ENCODE measurements at regions not wholly inside any gene's neighbourhood (a gene's known extent, or its start where the extent isn't known, plus 50 kb on each side); places are given as distances from the start of the nearest gene placed in this dataset.

- ATAC-seq, result no peak
- no peak overlapping the region for H3K4me3 Mint-ChIP-seq
- no peaks in the 10 kb centered on the region for H3K4me1 Mint-ChIP-seq
- no peak overlapping the region for H3K27ac Mint-ChIP-seq
- no peak for DNase-seq (ENCODE audit: low spot score in 2 of 2)
- no peaks in the 10 kb centered on the region for H3K9me3 Mint-ChIP-seq
- H3K36me3 Mint-ChIP-seq, result no peaks in the 10 kb centered on the region
These were observed 74.1 kb downstream of the PLEKHG1 start for GRCh38 chr6:150673720-150674346.

GRCh38 chr6:150676344-150676743 is 76.7 kb downstream of the PLEKHG1 start:
- Mint-ChIP-seq H3K4me1 (no peaks in the 10 kb centered on the region), H3K9me3 (no peaks in the 10 kb centered on the region), H3K27ac (no peak overlapping the region), H3K36me3 (no peaks in the 10 kb centered on the region), H3K4me3 (no peak overlapping the region)
- DNase-seq (ENCODE audit: low spot score in 2 of 2) (no peak), ATAC-seq (no peak)

- no peaks in the 10 kb centered on the region for H3K9me3 Mint-ChIP-seq
- no peak overlapping the region for H3K4me3 Mint-ChIP-seq
- H3K4me1 Mint-ChIP-seq, result no peaks in the 10 kb centered on the region
- no peak for DNase-seq (ENCODE audit: low spot score in 2 of 2)
- H3K27ac Mint-ChIP-seq, result no peak overlapping the region
- no peak for ATAC-seq
- no peaks in the 10 kb centered on the region for H3K36me3 Mint-ChIP-seq
These were observed 77.1 kb downstream of the PLEKHG1 start for GRCh38 chr6:150676772-150677171.

- Mint-ChIP-seq H3K4me1 (no peaks in the 10 kb centered on the region), H3K27ac (no peak overlapping the region), H3K9me3 (no peaks in the 10 kb centered on the region), H3K36me3 (no peaks in the 10 kb centered on the region), H3K4me3 (no peak overlapping the region)
- no peak for ATAC-seq
- DNase-seq (ENCODE audit: low spot score in 2 of 2), result no peak
These were observed 80.8 kb downstream of the PLEKHG1 start for GRCh38 chr6:150680510-150680909.

- no peak for ATAC-seq
- no peaks in the 10 kb centered on the region for H3K9me3 Mint-ChIP-seq
- no peak overlapping the region for H3K27ac Mint-ChIP-seq
- DNase-seq (ENCODE audit: low spot score in 2 of 2), result no peak
- H3K4me3 Mint-ChIP-seq, result no peak overlapping the region
- no peaks in the 10 kb centered on the region for H3K4me1 Mint-ChIP-seq
- H3K36me3 Mint-ChIP-seq, result no peaks in the 10 kb centered on the region
These were observed 82.1 kb downstream of the PLEKHG1 start for GRCh38 chr6:150681578-150682395.

- Mint-ChIP-seq H3K9me3 (no peaks in the 10 kb centered on the region), H3K27ac (no peak overlapping the region), H3K36me3 (no peaks in the 10 kb centered on the region), H3K4me1 (no peaks in the 10 kb centered on the region), H3K4me3 (no peak overlapping the region)
- no peak for DNase-seq (ENCODE audit: low spot score in 2 of 2)
- ATAC-seq, result no peak
These were observed 83.6 kb downstream of the PLEKHG1 start for GRCh38 chr6:150683320-150683719.

GRCh38 chr6:150684161-150684560 is 84.5 kb downstream of the PLEKHG1 start:
- DNase-seq (ENCODE audit: low spot score in 2 of 2) (no peak), ATAC-seq (no peak)
- no peak overlapping the region for H3K4me3 Mint-ChIP-seq
- no peaks in the 10 kb centered on the region for H3K4me1 Mint-ChIP-seq
- no peak overlapping the region for H3K27ac Mint-ChIP-seq
- H3K9me3 Mint-ChIP-seq, result no peaks in the 10 kb centered on the region
- no peaks in the 10 kb centered on the region for H3K36me3 Mint-ChIP-seq

GRCh38 chr6:150684714-150685459 is 85.2 kb downstream of the PLEKHG1 start:
- DNase-seq (ENCODE audit: low spot score in 2 of 2) (no peak), ATAC-seq (no peak)
- H3K4me1 Mint-ChIP-seq, result no peaks in the 10 kb centered on the region
- H3K9me3 Mint-ChIP-seq, result no peaks in the 10 kb centered on the region
- H3K27ac Mint-ChIP-seq, result no peak overlapping the region
- no peaks in the 10 kb centered on the region for H3K36me3 Mint-ChIP-seq
- H3K4me3 Mint-ChIP-seq, result no peak overlapping the region

- no peaks in the 10 kb centered on the region for H3K4me1 Mint-ChIP-seq
- peak; percentile 85 for ATAC-seq
- peak; percentile 42 to 72 for DNase-seq (ENCODE audit: low spot score in 2 of 2)
- no peaks in the 10 kb centered on the region for H3K9me3 Mint-ChIP-seq
- no peak overlapping the region for H3K4me3 Mint-ChIP-seq
- H3K27ac Mint-ChIP-seq, result no peak overlapping the region
- no peaks in the 10 kb centered on the region for H3K36me3 Mint-ChIP-seq
These were observed 86.2 kb downstream of the PLEKHG1 start for GRCh38 chr6:150685860-150686259.

GRCh38 chr6:150686566-150686965 is 86.9 kb downstream of the PLEKHG1 start:
- DNase-seq (ENCODE audit: low spot score in 2 of 2), result no peak
- Mint-ChIP-seq H3K4me3 (no peak overlapping the region), H3K9me3 (no peaks in the 10 kb centered on the region), H3K27ac (no peak overlapping the region), H3K36me3 (no peaks in the 10 kb centered on the region), H3K4me1 (no peaks in the 10 kb centered on the region)
- no peak for ATAC-seq

- no peak for ATAC-seq
- H3K4me1 Mint-ChIP-seq, result no peaks in the 10 kb centered on the region
- DNase-seq (ENCODE audit: low spot score in 2 of 2), result no peak
- no peaks in the 10 kb centered on the region for H3K9me3 Mint-ChIP-seq
- H3K36me3 Mint-ChIP-seq, result no peaks in the 10 kb centered on the region
- H3K27ac Mint-ChIP-seq, result no peak overlapping the region
- no peak overlapping the region for H3K4me3 Mint-ChIP-seq
These were observed 87.8 kb downstream of the PLEKHG1 start for GRCh38 chr6:150687508-150687907.

- Mint-ChIP-seq H3K4me1 (no peaks in the 10 kb centered on the region), H3K4me3 (no peak overlapping the region), H3K36me3 (no peaks in the 10 kb centered on the region), H3K27ac (no peak overlapping the region), H3K9me3 (no peaks in the 10 kb centered on the region)
- ATAC-seq, result no peak
- no peak for DNase-seq (ENCODE audit: low spot score in 2 of 2)
These were observed 90.4 kb downstream of the PLEKHG1 start for GRCh38 chr6:150689900-150690590.

GRCh38 chr6:150690681-150691080 is 91.0 kb downstream of the PLEKHG1 start:
- no peak overlapping the region for H3K27ac Mint-ChIP-seq
- H3K36me3 Mint-ChIP-seq, result no peaks in the 10 kb centered on the region
- DNase-seq (ENCODE audit: low spot score in 2 of 2) (no peak), ATAC-seq (no peak)
- H3K4me3 Mint-ChIP-seq, result no peak overlapping the region
- no peaks in the 10 kb centered on the region for H3K4me1 Mint-ChIP-seq
- H3K9me3 Mint-ChIP-seq, result no peaks in the 10 kb centered on the region

GRCh38 chr6:150691463-150691862 is 91.8 kb downstream of the PLEKHG1 start:
- H3K4me1 Mint-ChIP-seq, result no peaks in the 10 kb centered on the region
- ATAC-seq, result no peak
- DNase-seq (ENCODE audit: low spot score in 2 of 2), result no peak

GRCh38 chr6:150692604-150693003 is 92.9 kb downstream of the PLEKHG1 start:
- ATAC-seq (peak; percentile 43), DNase-seq (ENCODE audit: low spot score in 2 of 2) (no peak)
- H3K9me3 Mint-ChIP-seq, result no peaks in the 10 kb centered on the region
- no peaks in the 10 kb centered on the region for H3K36me3 Mint-ChIP-seq
- no peak overlapping the region for H3K4me3 Mint-ChIP-seq
- H3K27ac Mint-ChIP-seq, result no peak overlapping the region
- no peaks in the 10 kb centered on the region for H3K4me1 Mint-ChIP-seq

More at GRCh38 chr6:150691463-150691862, 91.8 kb downstream of the PLEKHG1 start:
- Mint-ChIP-seq H3K4me3 (no peak overlapping the region), H3K27ac (no peak overlapping the region), H3K9me3 (no peaks in the 10 kb centered on the region), H3K36me3 (no peaks in the 10 kb centered on the region)
